Activated CD4-positive, alpha-beta T cell treated with anti-CD3 and anti-CD28 coated beads, Interleukin-2, amount 50 U/mL, for 16 hours (primary cell): ENCODE measurements at regions not wholly inside any gene's neighbourhood (a gene's known extent, or its start where the extent isn't known, plus 50 kb on each side); places are given as distances from the start of the nearest gene placed in this dataset.
"Not testable (repeated sequence)": the region's sequence is repeated elsewhere in the genome, so short reads cannot be mapped to it uniquely, and the experiment has no call there.

Source experiments
- DNase-seq: peaks from one replicate; pipeline ENCODE4 v3.0.0-alpha.2; 2020

DNA sequence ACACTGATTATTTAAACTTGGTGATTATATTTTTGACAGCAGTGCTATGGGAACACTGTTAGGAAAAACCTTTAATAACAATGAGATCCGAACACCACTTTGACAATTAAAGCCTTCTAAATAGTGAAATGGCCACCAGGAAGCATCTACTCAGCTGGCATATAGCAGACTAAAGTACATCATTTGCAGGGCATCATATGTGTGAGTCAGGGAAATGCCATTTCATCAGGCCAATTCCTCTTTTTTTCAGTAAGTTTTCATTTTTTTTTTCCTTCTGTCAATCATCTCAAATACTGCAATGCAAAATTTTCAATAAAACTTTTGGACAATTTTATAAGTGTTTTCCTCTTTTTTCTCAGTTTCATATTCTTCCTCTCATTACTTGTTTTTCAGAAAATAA is 521.4 kb upstream of the SEMA3D start:
- DNase-seq = no peak

DNA sequence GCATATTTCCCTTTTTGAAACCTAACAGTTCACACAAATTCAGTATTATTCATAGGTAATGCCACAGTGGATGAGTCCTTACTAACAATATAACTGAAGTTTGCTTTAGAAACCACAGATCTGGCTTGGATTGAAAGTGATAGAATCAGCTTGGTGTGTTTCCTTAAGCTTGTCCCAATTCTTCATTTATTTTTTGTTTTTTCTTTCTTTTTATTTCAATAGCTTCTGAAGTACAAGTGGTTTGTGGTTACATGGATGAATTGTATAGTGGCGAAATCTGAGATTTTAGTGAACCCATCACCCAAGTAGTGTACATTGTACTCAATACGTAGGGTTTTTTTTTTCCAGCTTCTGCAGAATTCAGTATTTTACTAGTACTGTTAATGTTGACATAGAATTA is 518.2 kb upstream of the SEMA3D start:
- DNase-seq = no peak

DNA sequence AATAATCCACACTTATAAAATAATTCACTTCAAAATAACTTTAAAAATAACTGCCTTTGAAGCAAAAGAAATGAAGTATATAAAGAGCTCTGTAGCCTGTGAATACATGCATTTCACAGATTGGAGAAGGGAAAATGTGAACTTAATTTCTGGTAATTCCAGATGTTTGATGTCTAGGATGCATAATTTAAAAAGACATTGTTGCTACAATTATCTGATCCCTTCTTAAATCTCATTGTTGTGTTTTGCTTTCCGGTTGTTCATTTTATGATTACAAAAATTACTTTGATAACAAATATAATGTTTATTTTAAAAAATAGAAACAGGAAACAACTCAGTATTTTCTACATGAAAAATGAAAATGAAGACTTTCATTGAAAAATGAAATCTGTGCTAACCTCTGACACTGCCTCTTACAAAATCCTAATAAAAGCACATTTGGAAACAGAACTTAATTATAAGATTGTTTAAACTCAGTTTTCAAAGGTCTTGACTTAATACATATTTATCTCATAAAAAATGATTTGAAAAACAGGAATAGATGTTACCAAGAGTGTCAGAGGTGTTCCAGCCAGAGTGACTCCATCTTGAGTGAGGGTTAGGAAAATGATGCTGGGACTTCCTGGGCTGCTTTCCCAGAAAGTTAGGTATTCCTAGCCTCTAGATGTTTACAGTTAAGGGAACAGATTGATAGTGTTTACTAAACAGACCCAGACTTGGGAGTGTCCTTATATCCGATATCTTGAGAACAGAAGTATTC is 516.6 kb upstream of the SEMA3D start:
- no peak for DNase-seq

DNA sequence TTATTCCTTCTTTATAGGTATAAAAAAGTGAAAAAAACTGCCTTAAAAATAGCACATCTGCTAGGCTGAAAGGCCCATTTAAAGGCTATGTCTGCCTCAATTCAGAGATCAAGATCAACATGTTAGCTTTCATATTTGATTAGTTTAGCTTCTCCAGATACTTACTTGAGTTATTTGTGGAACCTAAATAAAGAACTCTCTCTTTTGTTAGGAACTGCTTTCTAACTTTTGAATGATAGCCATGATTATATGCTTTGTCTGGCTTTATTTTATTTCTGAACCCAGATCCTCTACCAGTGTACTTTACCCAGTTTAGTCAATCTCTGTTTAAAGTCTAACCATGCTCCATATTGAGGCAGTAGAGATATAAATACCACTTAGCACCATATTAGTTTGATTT is 515.5 kb upstream of the SEMA3D start:
- no peak for DNase-seq

DNA sequence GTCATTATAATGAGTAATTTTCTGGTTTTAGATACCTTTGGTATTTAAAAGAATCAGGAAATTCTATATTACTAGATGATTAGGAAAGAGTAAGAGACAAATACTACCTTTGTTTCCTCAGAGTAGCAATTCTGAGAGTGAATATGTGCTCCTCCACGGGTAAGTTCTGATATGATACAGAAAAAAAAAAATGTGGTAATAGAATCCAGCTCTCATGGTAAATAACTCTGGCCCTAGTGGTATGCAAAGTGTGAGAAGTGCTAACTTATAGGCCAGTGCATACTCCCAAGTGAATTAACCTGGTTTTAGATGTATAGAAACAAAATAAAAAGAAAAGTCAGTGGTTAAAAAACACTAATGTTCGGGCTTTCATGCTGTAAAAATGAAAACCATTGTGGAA is 512.6 kb upstream of the SEMA3D start:
- no peak for DNase-seq

DNA sequence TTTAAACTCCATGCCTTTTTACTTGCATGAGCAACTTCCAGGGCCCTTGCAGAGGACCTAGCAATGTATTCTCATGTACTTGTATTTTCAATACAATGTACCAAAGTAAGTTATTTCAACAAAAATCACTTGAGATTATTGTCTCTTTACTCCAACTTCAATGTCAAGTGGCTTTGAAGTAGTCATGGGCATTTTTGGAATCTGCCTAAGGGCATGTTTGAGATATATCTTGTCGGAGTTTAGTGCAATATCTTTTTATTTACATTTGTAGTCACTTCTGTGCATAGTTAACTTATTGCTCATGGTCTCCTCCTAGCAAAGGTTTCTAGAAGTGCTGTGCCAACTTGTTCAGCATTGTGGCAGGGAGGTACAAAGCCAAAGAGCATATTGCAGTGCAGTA is 508.7 kb upstream of the SEMA3D start:
- no peak for DNase-seq

DNA sequence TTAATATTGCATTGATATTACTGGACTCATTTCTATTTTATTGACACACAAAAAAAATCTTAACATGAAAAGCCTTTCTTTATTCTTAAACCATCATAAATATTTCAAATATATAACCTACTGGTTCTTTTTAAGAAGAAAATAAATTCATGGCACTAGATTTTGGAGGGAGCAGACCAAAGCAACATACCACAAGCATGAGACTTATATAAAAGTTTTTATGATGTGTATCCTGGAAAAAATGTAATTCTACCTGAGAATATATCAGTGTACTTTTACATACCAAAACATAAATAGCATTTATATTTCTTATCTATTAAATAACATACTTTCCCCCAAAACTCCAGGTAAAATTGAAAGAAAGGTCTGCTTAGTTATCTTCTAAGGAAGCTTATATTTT is 508.2 kb upstream of the SEMA3D start:
- DNase-seq = no peak

DNA sequence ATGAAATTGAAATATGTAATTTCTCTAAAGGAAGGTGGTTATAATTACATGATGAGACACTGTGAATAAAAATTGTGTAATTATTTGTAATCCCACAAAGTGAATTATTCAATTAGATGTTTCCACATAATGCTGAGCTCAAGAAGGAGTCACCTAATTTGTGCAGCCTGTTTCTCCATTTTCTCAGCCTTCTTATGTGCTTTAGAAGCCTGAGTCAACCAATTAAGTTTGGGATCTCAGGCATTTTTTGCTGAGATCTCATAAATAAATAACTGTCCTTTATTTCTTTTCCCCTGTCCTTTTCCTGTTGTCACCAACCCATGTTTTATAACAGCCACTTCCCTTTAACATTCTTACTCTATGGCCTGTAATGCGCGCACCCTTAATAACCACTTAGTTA is 506.5 kb upstream of the SEMA3D start:
- DNase-seq = no peak

DNA sequence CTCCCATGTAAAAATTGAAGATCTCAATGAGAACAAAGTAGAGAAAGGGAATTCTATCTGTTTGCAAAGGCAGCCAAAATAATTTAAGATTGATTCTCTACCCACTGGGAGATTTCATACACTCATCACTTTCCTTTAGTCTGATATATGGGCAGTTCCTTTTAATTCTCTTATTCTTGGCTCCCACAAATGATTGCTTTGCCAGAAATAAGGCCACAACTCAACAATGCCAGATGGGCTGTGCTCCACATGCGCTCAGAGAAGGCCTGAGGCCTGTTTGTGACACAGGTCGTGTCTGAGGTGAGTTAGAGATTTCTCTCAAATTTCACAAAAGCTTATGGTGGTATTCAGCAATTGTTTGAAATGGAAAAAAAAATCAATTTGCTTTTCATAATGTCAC is 501.9 kb upstream of the SEMA3D start:
- DNase-seq = no peak

DNA sequence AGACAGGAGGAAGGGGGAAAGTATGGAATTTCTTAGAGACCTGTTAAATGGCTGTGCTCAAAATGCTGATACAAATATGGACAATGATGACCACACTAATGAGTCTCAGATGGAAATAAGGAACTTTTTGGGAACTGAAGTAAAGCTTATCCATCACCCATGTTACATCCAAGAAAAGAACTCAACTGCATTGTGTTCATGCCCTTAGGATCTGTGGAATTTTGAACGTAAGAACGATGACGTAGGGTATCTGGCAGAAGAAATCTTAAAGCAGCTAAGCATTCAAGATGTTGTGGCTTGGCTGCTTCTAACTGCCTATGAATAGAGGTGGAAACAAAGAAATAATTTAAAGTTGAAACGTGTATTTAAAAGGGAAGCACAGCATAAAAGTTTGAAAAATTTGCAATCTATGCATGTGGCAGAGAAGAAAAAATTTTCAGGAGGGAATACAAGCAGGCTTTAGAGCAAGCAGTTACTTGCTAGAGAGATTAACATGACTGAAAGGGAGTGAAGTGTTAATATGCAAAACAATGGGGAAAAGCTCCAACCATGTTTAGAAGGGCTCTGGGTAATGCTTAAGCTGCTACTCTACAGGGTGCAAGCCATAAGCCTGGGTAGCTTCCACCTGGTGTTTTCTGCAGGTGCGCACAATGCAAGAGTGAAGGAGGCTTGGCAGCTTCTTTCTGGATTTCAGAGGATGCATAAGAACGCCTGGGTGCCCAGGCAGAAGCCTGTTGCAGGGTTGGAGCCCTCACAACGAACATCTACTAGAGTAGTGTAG is 499.7 kb upstream of the SEMA3D start:
- no peak for DNase-seq

DNA sequence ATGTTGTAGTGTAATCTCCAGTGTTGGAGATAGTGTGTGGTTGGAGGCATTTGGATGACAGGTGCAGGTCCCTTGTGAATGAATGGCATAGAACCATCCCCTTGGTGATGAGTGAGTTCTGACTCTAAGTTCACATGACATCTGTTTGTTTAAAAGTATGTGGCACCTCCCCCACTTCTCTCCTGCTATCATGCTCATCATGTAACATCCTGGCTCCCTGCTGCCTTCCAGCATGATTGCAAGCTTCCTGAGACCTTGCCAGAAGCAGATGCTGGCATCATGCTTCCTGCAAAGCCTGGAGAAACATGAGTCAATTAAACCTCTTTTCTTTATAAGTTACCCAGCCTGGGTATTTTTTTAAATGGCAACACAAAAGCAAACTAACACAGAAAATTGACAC is 499.0 kb upstream of the SEMA3D start:
- no peak for DNase-seq

DNA sequence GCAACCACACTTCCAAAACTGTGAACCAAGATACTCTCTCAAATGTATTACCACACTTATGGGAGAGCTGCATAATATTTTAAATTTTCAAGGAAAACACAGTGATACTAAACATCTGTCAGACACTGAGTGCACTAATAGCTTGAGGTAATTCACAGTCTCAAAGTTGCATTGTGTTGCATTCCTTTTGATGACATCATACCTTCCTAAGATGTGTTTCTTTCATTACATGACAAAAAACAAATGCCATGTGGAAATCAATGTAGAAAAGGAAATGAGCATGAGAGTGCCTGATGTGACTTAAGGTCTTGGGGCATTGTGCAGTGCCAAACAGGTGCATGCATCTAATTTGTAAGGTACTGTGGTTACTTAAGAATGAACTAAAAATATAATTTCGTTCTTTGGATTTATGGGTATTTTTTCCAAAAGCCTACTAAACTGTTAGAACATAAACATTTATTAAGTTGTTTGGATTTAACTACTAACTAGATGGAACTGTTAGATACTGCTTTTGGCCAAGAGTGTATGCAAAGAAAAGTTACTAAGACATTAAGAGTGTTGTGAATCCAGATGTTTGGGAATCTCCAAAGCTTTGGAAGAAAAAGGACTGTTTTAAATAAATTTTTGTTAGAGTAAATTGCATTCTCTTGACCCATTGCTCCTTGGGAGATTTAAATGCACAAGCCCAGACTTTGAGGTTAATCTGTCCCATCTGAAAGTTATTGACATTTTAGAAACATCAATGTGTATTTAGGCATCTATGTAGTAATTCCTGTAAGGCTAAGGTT is 496.2 kb upstream of the SEMA3D start:
- DNase-seq = no peak

DNA sequence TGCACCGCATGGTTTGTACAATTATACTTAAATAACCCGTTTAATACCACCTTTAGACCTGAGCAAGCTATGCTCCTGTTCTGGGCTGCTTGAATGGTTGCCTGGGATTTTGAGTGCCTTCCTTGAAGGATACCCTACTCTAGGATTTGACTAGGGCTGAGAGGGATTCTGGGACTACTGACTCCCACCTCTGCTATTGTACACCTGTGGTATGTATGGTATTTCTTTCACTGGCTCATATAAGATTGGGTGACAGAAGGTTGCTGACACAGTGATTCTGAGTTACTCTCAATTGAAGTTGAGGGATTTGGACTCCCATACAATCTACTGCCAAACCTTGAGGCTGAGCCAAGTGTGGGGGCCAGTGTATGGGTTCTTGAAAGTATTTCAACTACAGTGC is 494.4 kb upstream of the SEMA3D start:
- no peak for DNase-seq

DNA sequence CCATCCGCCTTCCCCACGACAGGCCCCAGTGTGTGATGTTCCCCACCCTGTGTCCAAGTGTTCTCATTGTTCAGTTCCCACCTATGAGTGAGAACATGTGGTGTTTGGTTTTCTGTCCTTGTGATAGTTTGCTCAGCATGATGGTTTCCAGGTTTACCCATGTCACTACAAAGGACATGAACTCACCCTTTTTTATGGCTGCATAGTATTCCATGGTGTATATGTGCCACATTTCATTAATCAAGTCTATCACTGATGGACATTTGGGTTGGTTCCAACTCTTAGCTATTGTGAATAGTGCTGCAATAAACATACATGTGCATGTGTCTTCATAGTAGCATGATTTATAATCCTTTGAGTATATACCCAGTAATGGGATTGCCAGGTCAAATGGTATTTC is 488.2 kb upstream of the SEMA3D start:
- not testable (repeated sequence) for DNase-seq

DNA sequence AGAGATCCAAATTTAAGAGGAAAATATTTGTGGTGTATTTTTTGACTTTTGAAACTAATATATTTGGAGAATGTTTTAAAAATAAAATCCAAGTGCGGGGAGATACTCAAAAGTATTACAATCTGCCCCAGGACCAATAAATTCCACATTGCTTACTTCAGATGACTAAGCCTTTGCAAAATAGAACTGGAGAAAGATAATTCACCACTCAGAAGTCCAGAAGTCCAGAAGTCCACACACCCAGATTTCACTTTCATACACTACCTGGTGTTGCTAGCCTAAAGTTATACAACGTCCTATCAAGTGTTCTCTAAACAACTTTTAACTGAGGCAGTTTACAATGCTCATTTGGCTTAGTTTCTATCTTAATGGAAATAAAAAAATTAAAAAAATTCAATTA is 487.0 kb upstream of the SEMA3D start:
- DNase-seq = no peak

DNA sequence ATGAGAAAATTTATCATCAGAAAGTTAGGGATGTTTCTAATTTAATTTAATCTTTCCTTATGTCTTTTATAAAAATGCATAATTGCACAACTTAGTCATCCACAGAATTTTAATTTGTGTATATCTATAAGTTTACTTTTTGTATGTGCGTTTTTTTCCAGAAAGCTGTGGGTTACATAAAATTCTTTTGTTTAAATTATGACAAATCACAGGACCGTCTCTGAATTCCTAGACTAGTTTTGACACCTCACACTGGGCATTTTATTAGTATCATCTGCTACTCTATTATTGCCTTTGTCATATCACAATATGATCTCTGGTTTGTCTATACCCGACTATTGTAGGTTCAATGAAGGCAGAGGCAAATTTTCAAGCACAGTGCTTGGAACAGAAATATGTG is 482.4 kb upstream of the SEMA3D start:
- no peak for DNase-seq

DNA sequence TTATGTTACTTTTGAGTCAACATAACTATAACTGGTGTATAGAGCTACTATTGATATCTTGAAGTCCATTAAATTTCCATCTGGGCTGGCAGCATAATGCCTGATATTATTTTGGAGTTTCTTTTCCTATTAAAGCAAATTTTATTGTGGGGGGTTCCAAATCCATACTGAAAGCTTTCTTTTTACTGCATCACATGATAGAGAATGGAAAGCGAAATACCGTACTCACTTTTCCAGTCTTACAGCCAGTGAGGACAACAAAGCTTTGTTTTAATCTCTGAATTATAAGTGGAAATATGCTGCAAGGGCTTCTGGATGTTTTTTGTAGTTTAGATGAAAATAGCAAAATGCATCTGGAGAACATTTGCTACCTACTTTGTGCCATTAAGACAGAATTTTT is 477.5 kb upstream of the SEMA3D start:
- no peak for DNase-seq

DNA sequence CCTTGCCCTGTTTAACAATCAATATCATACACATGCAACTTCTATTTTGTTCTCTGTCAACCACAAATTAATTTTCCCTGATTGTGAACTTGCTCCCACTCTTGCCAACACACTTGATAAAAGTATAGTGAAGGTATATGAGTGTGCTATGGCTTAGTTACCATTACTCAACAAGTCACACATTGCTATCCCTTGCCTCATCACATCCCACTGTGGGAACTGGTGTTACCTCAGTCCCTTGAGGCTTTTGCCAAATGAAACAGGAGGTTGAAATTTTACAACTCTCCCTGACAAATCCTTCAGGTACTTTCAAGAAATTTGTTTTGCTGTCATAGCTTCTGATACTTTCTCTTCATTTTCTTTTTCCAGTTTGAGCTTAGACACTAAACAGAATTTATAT is 472.5 kb upstream of the SEMA3D start:
- DNase-seq = no peak

DNA sequence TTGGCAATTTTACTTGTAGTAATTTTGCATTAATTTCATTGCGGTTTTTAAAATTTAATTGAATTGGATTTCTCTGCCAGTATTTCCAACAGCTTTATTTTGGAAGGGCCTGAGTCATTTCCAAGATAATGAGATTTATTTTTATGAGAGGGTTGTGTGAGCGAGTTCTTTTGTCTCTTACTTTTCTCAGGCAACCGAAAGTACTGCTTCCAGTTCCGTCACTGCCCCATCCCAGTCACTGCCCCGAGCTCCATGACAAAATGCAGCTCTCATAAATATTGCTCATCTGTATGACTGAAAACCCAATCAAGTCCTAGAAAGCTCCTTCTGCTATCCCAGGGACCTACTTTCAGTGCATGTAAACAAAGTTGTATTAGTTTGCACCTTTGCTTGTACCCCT is 468.4 kb upstream of the SEMA3D start:
- DNase-seq = no peak

DNA sequence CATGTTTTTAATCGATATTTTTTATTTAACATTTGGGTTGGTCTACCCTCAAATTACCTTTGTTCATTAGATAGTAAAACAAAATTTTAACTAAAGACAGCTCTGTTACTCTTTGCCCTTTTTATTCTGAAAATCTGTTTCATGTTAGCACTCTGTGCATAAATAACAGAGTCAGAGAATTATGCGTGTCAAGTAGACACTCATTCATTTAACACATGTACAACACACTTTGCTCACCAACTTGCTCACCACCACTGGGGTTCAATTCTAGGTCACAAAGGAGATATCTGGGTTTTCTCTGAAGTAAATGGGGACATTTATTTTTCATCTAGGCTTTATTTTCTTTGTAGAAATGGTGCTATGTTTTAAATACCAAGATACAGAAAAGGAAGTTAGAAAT is 457.4 kb upstream of the SEMA3D start:
- no peak for DNase-seq

DNA sequence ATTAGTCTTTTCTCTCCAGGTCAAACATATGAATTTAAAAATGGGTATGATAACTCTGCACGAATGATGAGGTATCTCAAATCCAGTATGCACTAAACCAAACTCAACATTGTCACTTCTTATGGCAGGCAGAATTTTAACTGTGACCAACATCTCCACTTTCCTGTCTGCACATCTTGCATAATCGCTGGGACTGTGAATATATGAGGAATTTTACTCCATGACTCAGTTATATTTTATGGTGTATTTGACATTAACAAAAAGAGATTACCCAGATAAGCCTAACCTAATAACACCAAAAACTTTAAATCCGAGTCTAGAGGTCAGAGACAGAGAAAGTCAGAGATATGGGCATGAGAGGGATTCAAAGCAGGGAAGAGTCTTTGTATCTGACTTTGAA is 454.5 kb upstream of the SEMA3D start:
- DNase-seq = no peak

DNA sequence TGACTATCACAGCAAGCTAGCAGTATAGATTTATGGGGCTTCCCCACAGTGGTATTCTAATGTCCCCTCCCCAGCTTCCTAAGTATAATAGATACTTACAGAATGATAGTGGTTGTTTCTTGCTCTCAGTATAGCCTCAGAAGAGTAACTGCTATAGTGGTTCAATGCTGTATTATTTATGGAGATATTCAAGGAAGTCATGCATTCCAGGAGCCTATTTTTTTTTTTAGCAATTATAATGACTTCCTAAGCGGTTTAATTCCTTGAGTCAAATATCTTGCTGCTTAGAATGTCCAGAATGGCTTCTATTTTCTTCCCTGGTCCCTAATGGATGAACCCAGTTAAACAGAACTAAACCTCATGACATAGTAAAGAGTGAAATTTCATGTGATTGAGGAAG is 451.5 kb upstream of the SEMA3D start:
- no peak for DNase-seq

DNA sequence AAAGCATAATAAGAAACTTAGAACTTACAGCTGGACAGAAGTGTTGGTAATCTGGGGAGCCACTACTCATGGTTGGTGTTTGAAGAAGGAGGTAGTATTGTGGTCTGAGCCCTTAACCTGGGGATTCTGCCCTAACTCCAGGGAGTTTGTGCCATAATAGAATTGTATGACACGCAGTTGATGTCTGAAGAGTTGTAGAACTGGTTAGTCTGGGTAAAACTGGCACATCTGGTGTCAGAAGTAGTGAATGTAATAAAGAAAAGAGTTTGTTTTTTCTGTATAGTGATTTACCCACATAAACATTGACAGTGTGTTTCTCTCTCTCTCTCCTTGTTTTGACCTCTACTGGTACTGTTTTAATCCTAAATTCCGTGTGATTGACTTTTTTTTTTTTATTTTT is 448.1 kb upstream of the SEMA3D start:
- DNase-seq = no peak
